ENCODE measurements at regions not wholly inside any gene's neighbourhood (a gene's known extent, or its start where the extent isn't known, plus 50 kb on each side); places are given as distances from the start of the nearest gene placed in this dataset.

DNA sequence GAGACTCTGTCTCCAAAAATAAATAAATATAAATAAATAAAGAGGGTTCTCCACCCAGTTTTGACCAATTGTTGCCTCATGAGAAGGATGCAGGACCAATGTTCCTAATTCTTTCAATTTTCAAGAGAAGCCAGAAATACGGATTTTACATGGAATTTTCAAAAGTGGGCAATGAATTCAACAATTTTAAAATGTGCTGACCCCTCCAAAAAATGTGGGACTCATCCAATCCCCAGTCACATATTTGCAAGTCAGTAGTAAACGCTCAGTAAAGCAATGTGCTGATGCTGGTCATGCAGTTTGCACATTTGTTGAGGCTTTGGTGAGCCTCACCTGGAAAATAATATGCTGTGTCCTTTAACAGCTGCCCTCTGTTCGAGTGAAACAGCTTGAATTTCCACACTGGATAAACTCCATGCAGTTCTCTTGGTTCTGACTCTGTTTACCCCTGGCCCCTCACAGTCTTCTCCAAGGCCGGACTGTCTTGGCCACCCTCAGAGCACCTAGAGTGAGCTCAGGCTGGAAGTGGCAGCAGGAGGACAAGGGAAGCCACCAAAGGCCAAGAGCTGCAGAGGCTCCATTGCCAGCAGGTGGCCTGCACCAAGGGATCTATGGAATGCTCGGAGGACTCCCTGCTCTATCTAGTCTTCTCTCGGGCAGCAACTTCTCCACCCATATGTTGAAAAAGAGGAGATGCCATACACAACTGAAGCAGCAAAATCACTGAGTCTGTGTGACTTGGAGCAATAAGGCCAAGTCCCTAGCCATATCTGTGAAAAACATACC lies 246.8 kb downstream of the UACA start:
- Histone ChIP-seq H3K4ac (replicated peaks; ENCODE audit: insufficient read length, low read depth, low read length) (no peak overlapping the region), H3K9me3 (ENCODE audit: insufficient read depth in 2 of 2, low read depth in 1 of 2, low read length in 1 of 2) (no peaks in the 10 kb centered on the region), H2BK5ac (ENCODE audit: low read depth, low read length) (no peak overlapping the region), H3K4me1 (replicated peaks in 1 of 4; ENCODE audit: control insufficient read depth in 3 of 4, insufficient read depth in 4 of 4, low read length in 3 of 4) (peaks cover 0 to 4% (median 0%) of the 10 kb centered on the region in 4 experiments; a peak in 2 of 7 replicates), H4K5ac (ENCODE audit: insufficient read length, low read depth, low read length) (no peak overlapping the region), H3K56ac (replicated peaks; ENCODE audit: insufficient read length, low read depth, low read length) (no peak overlapping the region), H4K91ac (replicated peaks; ENCODE audit: insufficient read length, low read length) (no peak overlapping the region), H3K14ac (ENCODE audit: insufficient read length) (no peak overlapping the region), H3K27ac (ENCODE audit: low read depth, low read length) (no peak overlapping the region), H3K23me2 (ENCODE audit: low read depth, low read length) (no peaks in the 10 kb centered on the region), H3K4me2 (ENCODE audit: insufficient read depth in 1 of 2, low read depth in 2 of 2, low read length in 2 of 2) (no peak overlapping the region), H3K27me3 (replicated peaks in 1 of 4; ENCODE audit: control insufficient read depth in 3 of 4, extremely low read depth in 1 of 4, insufficient read depth in 3 of 4, low read length in 3 of 4) (no peaks in the 10 kb centered on the region), H3K23ac (ENCODE audit: insufficient read length) (no peak overlapping the region), H3K79me2 (ENCODE audit: control insufficient read depth in 1 of 2, insufficient read depth in 2 of 2, low read length in 2 of 2) (no peaks in the 10 kb centered on the region), H3K4me3 (ENCODE audit: extremely low read depth in 1 of 4, insufficient read depth in 2 of 4, low read depth in 3 of 4, low read length in 4 of 4) (no peak overlapping the region), H3K18ac (ENCODE audit: extremely low read depth, low read length) (no peak overlapping the region), H2AFZ (ENCODE audit: low read length) (no peak overlapping the region), H3K79me1 (ENCODE audit: low read depth, low read length) (no peaks in the 10 kb centered on the region), H2BK20ac (ENCODE audit: low read length) (no peak overlapping the region), H2BK15ac (ENCODE audit: low read length) (no peak overlapping the region), H3K36me3 (ENCODE audit: control insufficient read depth in 2 of 4, insufficient read depth in 4 of 4, low read length in 3 of 4) (no peaks in the 10 kb centered on the region), H4K20me1 (replicated peaks in 1 of 2; ENCODE audit: control insufficient read depth in 1 of 2, insufficient read depth in 2 of 2, low read length in 2 of 2) (no peaks in the 10 kb centered on the region), H2AK5ac (ENCODE audit: low read depth, low read length) (no peak overlapping the region), H2BK120ac (replicated peaks; ENCODE audit: low read depth, low read length) (no peak overlapping the region), H2BK12ac (ENCODE audit: low read depth, low read length) (no peak overlapping the region), H4K8ac (ENCODE audit: extremely low read depth, insufficient read depth, low read length) (no peak overlapping the region), H3K9ac (replicated peaks in 1 of 4; ENCODE audit: extremely low read depth in 1 of 4, low read depth in 3 of 4, low read length in 3 of 4) (no peak overlapping the region)
- FAIRE-seq (no peak), DNase-seq (ENCODE audit: low read depth in 1 of 2, low spot score in 2 of 2) (no peak)
- WGBS, 2 experiments (ENCODE audit: extremely low coverage in 1 of 2, insufficient coverage in 1 of 2, insufficient read length in 1 of 2, insufficient replicate concordance in 2 of 2, low coverage in 1 of 2, low lambda C conversion rate in 2 of 2, missing lambda C conversion rate in 1 of 2) = 90% methylated on average over 6 of the region's 6 CpGs; no CpG with 5 or more reads in 1 of the 2 experiments
- ChIA-PET POLR2A (ENCODE audit: partially characterized antibody) (no interaction called here), CTCF (ENCODE audit: partially characterized antibody) (interaction anchor here (1.0 kb wide), 2 partner anchors 45 to 358 kb away, joined by 3 read pairs; no protein-coding TSS in a partner anchor)
- TF ChIP-seq JUND (IDR thresholded peaks at IDR 0.05; ENCODE audit: low read length) (no peak), PHF8 (conservative IDR thresholded peaks at IDR 0.05; ENCODE audit: low read depth, low read length) (no peak), ZNF274 (IDR thresholded peaks at IDR 0.05; ENCODE audit: borderline replicate concordance, extremely low read depth, low read length) (no peak), TBP (IDR thresholded peaks at IDR 0.05; ENCODE audit: low read depth, low read length) (no peak), RFX5 (IDR thresholded peaks at IDR 0.05; ENCODE audit: borderline replicate concordance, low read depth, low read length) (no peak), EGR1 (IDR thresholded peaks at IDR 0.05; ENCODE audit: borderline replicate concordance, low read depth, low read length) (no peak), FOSL1 (IDR thresholded peaks at IDR 0.05; ENCODE audit: insufficient read depth, low read depth, low read length) (no peak), YY1 (IDR thresholded peaks at IDR 0.05; ENCODE audit: low read depth, low read length) (no peak)

All from H1 (cell line).